HG03175 (cell line): ENCODE measurements at regions not wholly inside any gene's neighbourhood (a gene's known extent, or its start where the extent isn't known, plus 50 kb on each side); places are given as distances from the start of the nearest gene placed in this dataset.
"Not testable (repeated sequence)": the region's sequence is repeated elsewhere in the genome, so short reads cannot be mapped to it uniquely, and the experiment has no call there.

Experiments
- ATAC-seq: cut with Tn5 transposase; IDR thresholded peaks from one replicate; pipeline ENCODE4 v1.9.1; 2021; ENCODE audit warnings: mild to moderate bottlenecking, moderate library complexity; ENCODE audit not compliant: unreplicated experiment

- ATAC-seq: peak; percentile 79
Measured at GRCh38 chr2:75432761-75433361, 127.9 kb downstream of the EVA1A start.

GRCh38 chr2:75431763-75432162, 129.0 kb downstream of the EVA1A start:
- ATAC-seq: peak; percentile 73

GRCh38 chr2:75431276-75431675, 129.5 kb downstream of the EVA1A start:
- no peak for ATAC-seq

GRCh38 chr2:75430449-75430848, 130.3 kb downstream of the EVA1A start:
- ATAC-seq: not testable (repeated sequence)

GRCh38 chr2:75428646-75429443, 131.9 kb downstream of the EVA1A start:
- ATAC-seq: no peak

- ATAC-seq: no peak
Measured at GRCh38 chr2:75428060-75428459, 132.7 kb downstream of the EVA1A start.

GRCh38 chr2:75424936-75425619, 135.7 kb downstream of the EVA1A start:
- ATAC-seq: no peak

- no peak for ATAC-seq
Measured at GRCh38 chr2:75421986-75422385, 138.8 kb downstream of the EVA1A start.

- ATAC-seq: peak; percentile 89
Measured at GRCh38 chr2:75416420-75417342, 144.1 kb downstream of the EVA1A start.

- no peak for ATAC-seq
Measured at GRCh38 chr2:75415731-75416130, 145.0 kb downstream of the EVA1A start.

- no peak for ATAC-seq
Measured at GRCh38 chr2:75415111-75415626, 145.6 kb downstream of the EVA1A start.

- no peak for ATAC-seq
Measured at GRCh38 chr2:75411574-75411973, 149.2 kb downstream of the EVA1A start.

- ATAC-seq: no peak
Measured at GRCh38 chr2:75410702-75411101, 150.0 kb downstream of the EVA1A start.

- no peak for ATAC-seq
Measured at GRCh38 chr2:75408771-75409170, 152.0 kb downstream of the EVA1A start.

- ATAC-seq: no peak
Measured at GRCh38 chr2:75407038-75407530, 153.7 kb downstream of the EVA1A start.

- no peak for ATAC-seq
Measured at GRCh38 chr2:75406131-75406581, 154.6 kb downstream of the EVA1A start.

- ATAC-seq: no peak
Measured at GRCh38 chr2:75405000-75405399, 155.7 kb downstream of the EVA1A start.

- peak; percentile 85 for ATAC-seq
Measured at GRCh38 chr2:75403991-75404428, 156.7 kb downstream of the EVA1A start.

GRCh38 chr2:75396314-75396713, 164.4 kb downstream of the EVA1A start:
- ATAC-seq: no peak

- not testable (repeated sequence) for ATAC-seq
Measured at GRCh38 chr2:75394764-75395163, 166.0 kb downstream of the EVA1A start.
